Astrocyte of the cerebellum (primary cell): ENCODE measurements at regions not wholly inside any gene's neighbourhood (a gene's known extent, or its start where the extent isn't known, plus 50 kb on each side); places are given as distances from the start of the nearest gene placed in this dataset.

Experiments used
- DNase-seq: peaks from one replicate; pipeline ENCODE4 v3.0.0-alpha.2; 2011; ENCODE audit warnings: low read depth
- H3K4me3 ChIP-seq: 2 replicates; pipeline ENCODE4 v1.5.1; 2011; ENCODE audit warnings: mild to moderate bottlenecking, low read depth, low read length, moderate library complexity
- in situ Hi-C: cut with HindIII; loops from 2 replicates; pipeline ENCODE4 v1.10.0; 2017; ENCODE audit warnings: low sequenced_read_pairs
- TF ChIP-seq, protein P1 (sequence below): IDR thresholded peaks from 2 replicates; pipeline ENCODE4 v1.5.1; 2012; ENCODE audit warnings: low read length, low read depth, moderate library complexity, mild to moderate bottlenecking; ENCODE audit errors: missing control alignments

DNA sequence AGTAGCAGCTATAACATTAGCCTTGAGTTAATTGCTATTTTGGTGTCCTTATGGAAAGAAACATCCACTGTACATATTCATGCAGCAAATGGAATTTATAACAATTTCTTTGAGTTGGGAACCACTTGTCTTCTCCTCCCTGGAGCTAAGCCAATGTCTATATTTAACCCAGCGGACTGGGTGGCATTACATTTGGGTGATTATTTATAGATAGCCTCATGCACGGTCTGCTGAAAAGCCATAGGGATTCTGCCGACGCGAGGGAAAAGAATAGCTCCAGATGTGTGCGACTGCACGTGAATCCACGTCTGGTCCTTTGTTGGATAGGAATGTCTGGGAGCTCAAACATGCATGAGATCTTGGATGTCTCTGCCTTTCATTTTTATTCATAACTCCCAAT is 157.5 kb upstream of the BRINP1 start:
- in situ Hi-C loops = no loop called here
- TF ChIP-seq, protein P1, sequence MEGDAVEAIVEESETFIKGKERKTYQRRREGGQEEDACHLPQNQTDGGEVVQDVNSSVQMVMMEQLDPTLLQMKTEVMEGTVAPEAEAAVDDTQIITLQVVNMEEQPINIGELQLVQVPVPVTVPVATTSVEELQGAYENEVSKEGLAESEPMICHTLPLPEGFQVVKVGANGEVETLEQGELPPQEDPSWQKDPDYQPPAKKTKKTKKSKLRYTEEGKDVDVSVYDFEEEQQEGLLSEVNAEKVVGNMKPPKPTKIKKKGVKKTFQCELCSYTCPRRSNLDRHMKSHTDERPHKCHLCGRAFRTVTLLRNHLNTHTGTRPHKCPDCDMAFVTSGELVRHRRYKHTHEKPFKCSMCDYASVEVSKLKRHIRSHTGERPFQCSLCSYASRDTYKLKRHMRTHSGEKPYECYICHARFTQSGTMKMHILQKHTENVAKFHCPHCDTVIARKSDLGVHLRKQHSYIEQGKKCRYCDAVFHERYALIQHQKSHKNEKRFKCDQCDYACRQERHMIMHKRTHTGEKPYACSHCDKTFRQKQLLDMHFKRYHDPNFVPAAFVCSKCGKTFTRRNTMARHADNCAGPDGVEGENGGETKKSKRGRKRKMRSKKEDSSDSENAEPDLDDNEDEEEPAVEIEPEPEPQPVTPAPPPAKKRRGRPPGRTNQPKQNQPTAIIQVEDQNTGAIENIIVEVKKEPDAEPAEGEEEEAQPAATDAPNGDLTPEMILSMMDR = no peak
- no peak for DNase-seq
- H3K4me3 ChIP-seq = no peak overlapping the region

- in situ Hi-C loops = no loop called here
Observed at GRCh38 chr9:119523508-119523907, 154.3 kb upstream of the BRINP1 start.

DNA sequence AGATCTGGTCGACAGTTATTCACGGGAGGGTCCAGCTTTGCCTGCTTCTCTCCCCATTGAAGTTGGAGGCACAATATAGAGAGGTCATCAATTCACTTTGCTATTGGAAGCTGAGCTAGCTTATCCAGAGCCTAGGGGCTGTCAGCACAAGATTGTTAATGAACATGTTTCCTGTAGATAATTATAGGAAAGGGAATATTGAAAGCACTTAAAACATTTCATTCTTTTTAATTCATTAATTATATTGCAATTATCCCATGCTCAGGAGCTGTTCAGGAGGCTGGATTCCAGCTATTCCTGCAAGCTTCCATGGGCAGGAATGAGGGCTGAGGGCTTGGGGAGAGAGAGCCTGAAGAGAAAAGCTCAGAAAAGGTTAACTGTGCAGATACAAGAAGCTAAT is 153.1 kb upstream of the BRINP1 start:
- DNase-seq = no peak
- H3K4me3 ChIP-seq = no peak overlapping the region
- in situ Hi-C loops = no loop called here
- TF ChIP-seq, protein P1 = no peak

More at GRCh38 chr9:119523508-119523907, 154.3 kb upstream of the BRINP1 start:
- no peak for DNase-seq
- H3K4me3 ChIP-seq = no peak overlapping the region
- TF ChIP-seq, protein P1 = no peak

DNA sequence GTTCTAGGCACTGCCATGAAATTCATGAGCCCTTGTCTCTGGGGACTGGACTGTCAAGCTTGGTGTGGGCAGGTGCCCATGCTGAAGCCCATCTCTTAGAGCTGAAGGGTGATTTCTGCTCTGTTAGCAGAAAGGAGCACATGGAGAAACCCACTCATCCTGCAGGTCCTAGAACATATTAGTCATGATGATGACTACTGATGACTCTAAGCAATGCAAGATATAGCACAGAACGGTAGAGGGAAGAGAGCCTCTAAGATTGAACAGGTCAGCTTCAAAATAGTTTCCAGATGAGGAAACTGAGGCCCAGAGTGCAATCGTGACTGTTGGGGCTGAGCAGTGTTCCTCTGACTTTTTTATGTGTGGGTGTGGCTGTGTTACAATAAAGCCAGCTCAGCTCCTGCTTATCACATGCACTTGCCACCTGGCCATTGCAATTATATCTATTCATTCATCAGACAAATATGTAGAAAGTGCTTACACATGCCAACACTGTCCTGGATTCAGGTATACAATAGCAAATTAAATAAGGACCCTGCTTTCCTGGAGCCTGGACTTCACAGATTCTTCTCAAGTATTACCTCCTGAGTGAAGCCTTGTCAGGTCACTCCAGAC is 140.2 kb upstream of the BRINP1 start:
- in situ Hi-C loops = no loop called here
- no peak for DNase-seq
- TF ChIP-seq, protein P1 = no peak
- no peak overlapping the region for H3K4me3 ChIP-seq

DNA sequence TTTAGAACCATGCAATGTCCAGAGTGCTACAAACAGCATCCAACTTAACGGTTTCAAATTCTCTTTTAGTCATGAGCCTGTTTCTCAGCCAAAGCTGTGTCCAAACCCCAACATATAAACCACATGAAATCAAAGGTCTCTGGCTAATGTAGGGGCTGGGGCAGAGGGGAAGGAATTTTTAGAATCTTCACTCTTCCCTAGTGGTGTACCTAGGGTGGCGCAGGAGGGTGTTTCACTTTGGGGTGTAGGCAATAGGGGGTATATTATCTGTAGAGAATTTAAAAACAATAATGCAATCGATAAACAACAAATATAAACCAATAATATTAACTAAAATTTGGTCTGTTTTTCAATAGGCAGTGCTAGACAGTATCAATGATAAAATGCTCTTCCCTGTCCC is 132.1 kb upstream of the BRINP1 start:
- TF ChIP-seq, protein P1 = no peak
- in situ Hi-C loops = no loop called here

GRCh38 chr9:119500072-119500771 is 131.0 kb upstream of the BRINP1 start:
- no peak overlapping the region for H3K4me3 ChIP-seq
- no peak for DNase-seq
- TF ChIP-seq, protein P1 = no peak
- in situ Hi-C loops = no loop called here

More for the DNA sequence above, 132.1 kb upstream of the BRINP1 start:
- H3K4me3 ChIP-seq = no peak overlapping the region
- no peak for DNase-seq
